HUDEP-2 (cell line): ENCODE measurements at regions not wholly inside any gene's neighbourhood (a gene's known extent, or its start where the extent isn't known, plus 50 kb on each side); places are given as distances from the start of the nearest gene placed in this dataset.
"Not testable (repeated sequence)": the region's sequence is repeated elsewhere in the genome, so short reads cannot be mapped to it uniquely, and the experiment has no call there.

Experiments used
- DNase-seq, 76 experiments: peaks; one replicate each; lab custom pipeline; 2025; ENCODE audit not compliant: unreplicated experiment in 76 of 76; lab: John Stamatoyannopoulos, UW

DNA sequence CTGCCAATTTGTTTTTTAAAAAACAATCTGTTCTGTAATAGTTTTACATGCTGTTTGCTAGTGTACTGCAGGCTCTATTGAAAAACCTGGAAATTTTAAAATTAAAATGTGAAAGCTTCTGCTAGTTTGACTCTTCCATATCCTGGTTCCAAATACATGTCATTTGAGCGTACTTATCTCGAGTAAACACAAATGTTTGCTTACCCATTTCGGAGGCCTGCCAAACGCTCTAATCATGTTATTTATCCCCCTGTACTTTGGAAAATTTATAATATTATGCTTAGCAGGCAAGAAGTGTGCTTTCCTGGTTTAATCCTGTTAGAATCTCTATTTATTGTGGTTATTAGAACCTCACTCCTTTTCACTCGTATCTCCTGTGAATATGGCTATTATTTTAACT, 476.8 kb upstream of the CYLC2 start:
- no peak for DNase-seq

DNA sequence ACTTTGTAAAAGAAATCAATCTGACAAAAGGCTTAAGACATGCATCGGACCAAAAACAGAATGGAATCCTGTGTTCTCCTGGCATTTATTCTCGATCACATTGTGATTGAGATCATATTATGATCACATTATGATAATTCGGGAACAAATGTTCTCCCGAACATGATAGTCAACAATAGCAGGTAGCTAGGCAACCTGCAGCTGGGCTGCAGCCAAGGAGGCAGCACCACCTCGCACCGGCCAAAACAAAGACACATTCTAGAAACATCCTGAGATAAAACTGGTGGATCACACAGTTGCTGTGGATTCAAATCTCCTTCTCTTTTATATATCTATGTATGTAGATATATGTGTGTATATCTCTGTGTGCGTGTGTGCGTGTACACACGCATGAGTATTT, 480.6 kb upstream of the CYLC2 start:
- DNase-seq, result no peak

DNA sequence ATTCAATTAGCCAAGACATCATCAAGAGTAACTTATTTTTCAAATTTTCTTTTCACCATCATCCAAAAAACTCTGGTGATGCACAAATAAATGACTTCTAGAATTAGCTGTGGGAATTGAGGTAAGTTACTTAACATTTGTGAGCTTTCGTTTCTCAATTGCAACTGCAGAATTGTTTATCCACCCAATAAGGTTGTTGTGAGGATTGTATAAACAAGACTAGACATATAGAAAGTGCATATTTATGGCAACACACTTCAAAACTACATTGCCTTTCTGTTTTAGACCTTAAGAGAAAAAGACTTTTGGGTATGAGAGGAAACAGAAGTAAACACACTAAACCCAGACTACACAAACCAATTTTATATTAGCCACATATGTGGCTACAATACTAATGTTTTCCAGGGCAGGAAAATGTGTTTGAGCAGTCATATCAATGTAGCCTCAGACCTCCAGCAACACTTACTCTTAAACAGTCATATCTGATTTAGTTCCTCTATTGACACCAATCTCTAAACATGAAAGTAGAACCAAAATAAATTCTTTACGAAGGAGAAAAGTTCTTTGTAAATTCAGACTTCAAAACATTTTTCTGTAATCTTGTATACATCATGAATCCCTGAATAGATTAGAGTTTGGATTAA, 488.0 kb upstream of the CYLC2 start:
- DNase-seq, result no peak

DNA sequence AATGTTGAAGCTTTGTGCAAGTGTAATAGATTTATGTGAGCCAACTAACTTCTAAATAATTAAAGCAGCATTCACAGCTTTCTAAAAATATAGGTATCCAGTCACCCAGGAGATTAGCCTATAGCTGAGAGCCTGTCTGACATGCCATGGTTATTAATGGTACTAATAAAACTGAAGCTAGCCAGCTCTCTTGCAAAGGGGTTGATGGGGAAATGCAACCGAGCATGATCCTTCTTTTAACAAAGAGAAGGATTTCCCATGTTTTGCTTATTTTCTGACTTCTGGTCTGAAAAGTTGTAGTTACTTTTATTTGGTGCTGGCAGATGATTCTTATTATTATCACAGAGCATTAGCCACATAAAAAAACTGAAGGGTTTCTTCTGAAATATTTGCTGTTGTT, 488.7 kb upstream of the CYLC2 start:
- no peak for DNase-seq

DNA sequence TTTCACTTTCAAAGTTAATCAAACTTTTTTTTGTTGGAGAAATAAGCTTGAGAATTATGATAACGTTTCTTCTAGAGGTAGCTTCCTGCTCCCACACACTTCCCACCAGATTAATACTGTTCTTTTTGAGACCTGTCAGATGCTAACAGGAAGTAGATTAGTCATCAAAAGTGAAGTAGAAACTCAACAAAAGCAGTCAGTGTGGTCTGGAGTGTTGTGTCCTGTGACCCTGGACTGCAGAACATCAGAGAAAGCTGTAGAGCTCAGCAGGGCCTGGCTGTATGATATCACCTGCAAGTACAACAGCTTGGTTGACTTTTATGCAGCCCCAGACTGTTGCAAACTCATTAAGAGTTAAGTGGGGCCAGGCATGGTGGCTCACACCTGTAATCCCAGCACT, 495.7 kb upstream of the CYLC2 start:
- DNase-seq, result no peak

DNA sequence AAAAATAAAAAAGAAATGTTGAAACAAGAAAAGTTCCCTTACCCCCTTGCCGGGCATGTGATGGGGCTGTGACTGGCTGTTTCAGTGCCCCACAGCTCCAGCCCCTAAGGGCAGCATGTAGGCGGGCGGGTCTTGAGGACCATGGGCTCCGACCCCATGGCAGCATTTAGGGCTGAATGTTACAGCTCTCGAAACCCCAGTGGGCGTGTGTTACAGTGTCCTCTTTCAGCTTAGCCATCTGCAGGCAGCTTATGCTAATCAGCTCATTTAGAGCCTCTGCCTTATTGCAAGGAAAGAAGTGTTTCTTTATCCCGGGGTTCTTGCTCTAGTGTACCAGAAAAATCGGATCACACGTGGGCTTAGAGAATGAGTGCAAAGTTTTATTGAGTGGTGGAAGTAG, 497.4 kb upstream of the CYLC2 start:
- DNase-seq, result no peak

DNA sequence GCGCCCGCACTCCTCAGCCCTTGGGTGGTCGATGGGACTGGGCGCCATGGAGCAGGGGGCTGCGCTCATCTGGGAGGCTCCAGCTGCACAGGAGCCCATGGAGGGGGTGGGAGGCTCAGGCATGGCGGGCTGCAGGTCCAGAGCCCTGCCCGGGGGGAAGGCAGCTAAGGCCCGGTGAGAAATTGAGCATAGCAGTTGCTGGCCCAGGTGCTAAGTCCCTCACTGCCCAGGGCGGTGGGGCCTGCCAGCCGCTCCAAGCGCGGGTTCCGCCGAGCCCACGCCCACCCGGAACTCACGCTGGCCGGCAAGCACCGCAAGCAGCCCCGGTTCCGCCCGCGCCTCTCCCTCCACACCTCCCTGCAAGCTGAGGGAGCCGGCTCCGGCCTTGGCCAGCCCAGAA, 508.2 kb upstream of the CYLC2 start:
- DNase-seq, result not testable (repeated sequence)

DNA sequence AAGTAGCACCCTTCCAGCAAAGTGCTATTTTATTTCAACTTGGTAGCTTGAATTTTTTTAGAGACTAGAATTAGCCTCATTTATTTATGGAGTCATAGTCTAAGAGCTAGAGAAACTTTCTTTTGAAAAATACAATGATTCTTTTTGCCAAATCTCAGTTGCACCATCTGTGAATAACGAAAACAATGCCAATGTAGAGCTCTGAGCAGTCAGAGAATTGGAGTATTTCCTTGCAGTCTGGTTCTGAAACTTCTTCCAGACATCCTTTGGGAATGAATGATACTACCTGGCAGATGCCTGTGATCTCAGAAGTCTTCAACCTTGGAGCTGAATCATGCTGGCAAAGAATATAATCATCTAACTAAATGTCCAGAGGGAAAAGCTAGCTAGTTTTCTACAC, 511.5 kb upstream of the CYLC2 start:
- no peak for DNase-seq

DNA sequence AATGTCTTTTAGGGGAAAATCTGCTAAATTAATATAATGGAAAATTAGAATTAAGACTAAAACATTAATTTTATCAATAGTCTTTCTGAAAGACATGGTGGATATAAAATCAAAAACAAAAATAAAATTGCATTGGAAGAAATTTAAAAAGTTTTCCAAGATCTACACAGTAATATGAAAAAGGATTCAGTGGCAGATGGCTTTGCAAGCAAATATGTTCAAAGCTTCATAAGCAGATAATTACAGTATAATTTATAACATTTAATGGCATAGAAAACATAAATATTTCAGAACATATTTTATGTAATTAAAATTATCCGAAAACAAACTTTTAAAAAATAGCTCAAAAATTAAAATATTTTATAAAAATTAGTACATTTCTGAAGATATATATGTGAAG, 512.4 kb upstream of the CYLC2 start:
- DNase-seq, result no peak

DNA sequence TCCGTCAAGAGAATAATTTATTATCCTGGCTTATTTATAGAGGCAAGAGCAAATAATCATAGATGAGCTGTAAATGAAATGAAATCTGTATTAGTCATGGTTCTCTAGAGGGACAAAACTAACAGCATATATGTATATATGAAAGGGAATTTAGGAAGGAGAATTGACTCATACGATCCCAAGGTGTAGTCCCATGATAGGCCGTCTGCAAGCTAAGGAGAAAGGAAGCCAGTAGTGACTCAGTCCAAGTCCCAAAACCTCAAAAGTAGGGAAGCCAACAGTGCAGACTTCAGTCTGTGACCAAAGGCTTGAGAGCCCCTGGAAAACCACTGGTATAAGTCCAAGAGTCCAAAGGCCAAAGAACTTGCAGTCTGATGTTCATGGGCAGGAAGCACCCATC, 515.9 kb upstream of the CYLC2 start:
- DNase-seq, result no peak

DNA sequence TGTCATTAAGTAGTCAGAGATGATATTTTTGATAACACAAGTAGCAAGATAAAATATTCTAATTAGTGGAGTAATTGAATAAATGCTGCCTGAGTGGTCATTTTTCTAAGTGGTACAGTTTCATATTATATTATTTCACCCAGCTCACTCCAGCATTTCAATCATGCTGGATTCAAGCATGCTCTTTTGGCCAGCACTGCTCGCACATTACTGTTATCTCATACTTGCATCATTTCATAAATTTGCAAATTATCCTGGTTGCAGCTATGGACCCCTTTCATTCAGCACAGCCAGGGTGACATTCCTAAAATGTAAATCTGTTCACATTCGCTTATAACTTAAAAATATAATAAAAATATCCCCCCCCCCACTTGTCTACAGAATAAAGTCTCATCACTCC, 520.8 kb upstream of the CYLC2 start:
- DNase-seq, result no peak

DNA sequence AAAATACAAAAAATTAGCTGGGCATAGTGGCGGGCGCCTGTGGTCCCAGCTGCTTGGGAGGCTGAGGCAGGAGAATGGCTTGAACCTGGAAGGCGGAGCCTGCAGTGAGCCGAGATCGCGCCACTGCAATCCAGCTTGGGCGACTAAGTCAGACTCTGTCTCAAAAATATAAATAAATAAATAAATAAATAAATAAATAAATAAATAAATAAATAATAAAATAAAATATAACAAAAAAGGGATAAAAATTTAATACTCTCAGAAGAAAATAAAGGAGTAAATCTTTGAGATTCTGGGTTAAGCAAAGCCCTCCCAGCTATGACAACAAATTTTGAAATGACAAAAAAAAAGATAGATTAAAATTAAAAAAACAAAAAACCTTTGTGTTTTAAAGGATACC, 525.7 kb upstream of the CYLC2 start:
- not testable (repeated sequence) for DNase-seq

DNA sequence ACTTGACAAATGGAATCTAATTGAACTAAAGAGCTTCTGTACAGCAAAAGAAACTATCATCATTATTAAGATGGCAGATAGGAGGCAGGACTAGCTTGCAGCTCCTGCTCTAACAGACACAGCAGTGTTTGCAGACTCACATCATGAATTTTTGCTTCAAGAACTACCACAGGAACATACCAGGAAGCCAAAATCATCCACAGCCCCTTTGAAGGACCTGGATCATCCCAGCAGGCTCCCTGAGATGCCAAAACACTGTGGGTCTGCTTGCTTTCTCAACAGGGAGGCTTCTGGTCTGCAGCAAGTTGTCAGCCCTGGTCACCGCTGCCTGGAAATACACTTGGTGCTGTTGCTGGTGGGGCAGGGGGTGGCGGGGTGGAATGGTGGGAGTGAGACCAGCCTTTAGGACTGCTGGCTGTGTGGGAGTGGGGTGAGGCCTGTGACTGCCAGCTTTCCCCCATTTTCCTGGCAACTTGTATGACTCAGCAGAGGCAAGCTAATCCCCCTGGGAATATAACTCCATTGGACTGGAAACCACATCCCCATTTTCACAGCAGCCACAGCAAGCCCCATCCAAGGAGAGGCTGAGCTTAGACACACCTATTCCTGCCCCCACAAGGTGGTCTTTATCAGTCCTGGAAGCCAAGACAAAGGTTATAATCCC, 533.8 kb upstream of the CYLC2 start:
- no peak for DNase-seq

DNA sequence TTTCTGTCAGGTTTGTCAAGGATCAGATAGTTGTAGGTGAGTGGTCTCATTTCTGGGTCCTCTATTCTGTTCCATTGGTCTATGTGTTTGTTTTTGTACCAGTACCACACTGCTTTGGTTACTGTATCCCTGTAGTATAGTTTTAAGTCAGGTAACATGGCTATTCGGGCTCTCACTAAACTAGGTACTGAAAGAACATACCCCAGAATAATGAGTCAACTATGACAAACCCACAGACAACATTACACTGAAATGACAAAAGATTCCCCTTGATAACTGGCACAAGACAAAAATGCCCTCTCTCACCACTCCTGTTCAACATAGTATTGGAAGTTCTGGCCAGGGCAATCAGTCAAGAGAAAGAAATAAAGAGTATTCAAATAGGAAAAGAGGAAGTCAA, 535.3 kb upstream of the CYLC2 start:
- DNase-seq, result no peak

DNA sequence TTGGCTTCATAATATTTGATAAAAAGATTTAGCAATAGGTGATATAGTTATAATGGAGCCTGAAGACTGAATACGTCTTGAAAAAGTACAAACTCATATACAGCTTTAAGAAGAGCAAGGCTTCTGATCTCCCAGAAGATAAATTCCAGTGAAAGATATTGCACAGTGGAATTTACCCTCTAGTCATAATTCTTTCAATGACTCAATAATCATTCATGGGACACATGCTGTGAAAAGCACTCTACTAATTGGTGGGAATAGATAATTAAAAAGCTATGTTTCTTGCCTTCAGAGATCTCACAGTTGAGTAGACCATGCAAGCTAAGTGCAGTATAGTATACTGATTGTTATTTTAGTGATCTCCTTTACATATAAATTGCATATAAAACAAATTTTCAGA, 538.6 kb upstream of the CYLC2 start:
- DNase-seq, result no peak

DNA sequence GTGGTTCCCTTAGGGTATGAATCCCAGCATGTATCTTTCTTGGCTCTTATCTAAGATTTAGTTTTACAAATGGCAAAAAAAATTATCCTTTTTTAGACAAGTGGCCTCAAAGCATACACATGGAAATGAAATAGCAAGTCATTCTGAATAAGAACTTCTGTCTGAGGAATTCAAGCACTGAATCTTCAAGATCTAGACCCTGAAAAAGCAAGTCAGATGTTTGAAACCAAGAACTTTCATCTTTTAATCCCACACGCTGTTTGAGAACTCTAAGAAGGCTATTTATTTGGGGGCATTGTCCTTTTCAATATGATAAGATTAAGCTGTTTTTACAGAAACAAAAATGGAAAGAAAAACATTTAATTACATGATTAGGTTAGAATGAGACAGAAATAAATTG, 549.2 kb upstream of the CYLC2 start:
- DNase-seq, result no peak

DNA sequence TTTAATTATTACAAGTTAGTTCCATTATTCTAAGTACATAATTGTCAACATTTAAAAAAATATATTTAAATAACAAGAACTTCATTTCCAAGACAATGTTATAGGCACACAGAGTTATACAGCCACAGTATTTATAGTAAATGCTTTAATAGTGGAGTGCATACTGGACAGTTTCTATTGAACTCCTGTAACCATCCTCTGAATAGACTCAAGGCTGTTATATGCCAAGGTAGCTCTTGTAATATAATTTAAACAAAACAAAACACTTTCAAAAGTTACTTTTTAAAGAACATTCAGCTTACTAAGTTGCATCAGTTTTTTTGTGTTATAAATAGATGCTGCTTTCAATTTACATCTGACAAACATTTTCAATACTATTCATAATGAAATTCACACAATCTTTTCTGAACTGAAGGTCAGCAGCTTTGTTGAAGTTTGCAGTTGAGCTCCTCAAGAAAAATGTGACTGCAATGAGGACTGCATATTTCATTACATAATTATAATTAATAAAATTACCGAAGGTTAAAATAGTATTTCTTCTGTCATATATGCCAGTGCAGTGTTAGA, 549.9 kb upstream of the CYLC2 start:
- DNase-seq, result no peak

DNA sequence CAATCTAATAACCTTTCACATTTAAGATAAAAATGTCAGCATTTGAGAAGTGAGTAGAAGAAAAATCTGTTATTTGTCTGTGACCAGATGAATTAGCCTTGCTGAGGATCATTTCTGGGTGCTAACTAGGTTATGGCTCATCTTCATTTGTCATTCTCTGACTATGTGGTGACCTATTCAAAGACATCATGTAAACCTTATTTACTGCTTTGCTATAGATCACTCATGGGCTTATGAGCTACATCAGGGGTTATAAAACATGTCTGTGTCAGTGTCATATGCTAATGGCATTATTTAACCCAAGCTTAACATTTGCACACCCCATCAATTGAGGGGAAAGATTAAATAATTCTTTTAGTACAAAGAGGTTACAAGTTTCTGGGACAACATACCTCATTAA, 555.5 kb upstream of the CYLC2 start:
- no peak for DNase-seq

DNA sequence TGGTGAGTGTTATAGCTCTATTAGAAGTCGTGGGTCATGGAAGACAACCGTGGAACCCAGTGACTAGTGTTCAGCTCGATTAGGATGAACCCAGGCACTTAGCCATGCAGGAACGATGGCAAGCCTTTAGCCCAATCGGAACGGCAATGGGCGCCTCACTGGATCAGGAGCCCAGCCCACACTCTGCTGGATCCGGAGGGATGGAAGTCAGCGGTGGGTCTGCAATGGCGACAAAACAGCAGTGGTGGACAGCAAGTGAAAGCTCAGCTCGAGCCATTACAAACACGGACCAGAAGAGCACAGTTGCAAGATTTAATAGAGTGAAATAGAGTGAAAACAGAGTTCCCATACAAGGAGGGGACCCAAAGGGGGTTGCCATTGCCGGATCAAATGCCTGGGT, 558.5 kb upstream of the CYLC2 start:
- DNase-seq, result not testable (repeated sequence)

DNA sequence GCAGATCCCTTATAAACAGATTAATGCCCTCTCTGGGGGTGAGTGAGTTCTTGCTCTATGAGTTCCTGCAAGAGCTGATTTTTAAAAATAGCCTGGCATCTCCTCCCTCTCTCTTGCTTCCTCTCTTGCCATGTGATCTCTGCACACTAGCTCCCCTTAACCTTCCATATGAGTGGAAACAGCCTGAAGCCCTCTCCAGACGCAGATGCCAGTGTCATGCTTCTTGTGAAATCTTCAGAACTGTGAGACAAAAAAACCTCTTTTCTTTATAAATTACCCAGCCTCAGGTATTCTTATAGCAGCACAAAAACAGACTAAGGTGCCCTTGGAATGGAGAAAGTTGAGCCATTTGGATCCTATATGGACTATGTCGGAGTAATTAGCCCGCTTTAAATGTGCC, 559.7 kb upstream of the CYLC2 start:
- DNase-seq, result no peak

DNA sequence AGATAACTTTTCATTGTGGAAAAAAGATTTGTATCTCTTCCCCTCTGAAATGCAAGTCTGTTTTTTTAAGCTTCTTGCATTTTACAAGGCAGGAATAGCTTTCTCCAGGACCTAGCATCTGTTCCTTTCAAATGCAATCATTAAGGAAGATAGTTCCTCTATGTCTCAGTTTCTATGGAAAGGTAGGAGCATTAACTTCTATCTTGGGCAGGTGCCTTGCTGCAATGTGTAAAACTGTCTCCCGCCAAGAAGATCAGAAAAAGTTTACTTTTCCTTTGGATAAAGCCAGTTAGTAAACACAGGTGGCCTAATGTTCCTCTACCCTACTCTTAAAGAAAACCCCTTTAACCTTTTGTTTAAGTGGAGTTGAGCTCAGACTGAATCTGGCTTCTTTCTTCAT, 560.6 kb upstream of the CYLC2 start:
- DNase-seq, result no peak

DNA sequence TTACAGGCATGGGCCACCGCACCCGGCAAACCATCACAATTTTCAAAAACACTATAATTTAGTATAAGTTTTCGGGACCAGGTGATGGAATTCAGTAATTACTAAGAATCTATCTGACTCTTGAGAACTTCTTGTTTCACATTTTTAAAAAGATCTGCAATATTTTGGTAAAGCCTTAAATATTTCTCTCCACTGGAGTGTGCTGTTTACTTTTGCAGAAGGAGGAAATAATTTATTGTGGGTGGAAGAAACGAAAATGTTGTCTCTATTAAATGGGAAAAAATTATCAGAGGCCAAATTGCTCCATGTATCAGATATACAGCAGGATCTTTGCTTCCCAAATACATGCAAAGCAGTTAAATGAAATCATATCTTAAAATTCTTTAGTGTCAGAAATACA, 566.8 kb upstream of the CYLC2 start:
- DNase-seq, result no peak

DNA sequence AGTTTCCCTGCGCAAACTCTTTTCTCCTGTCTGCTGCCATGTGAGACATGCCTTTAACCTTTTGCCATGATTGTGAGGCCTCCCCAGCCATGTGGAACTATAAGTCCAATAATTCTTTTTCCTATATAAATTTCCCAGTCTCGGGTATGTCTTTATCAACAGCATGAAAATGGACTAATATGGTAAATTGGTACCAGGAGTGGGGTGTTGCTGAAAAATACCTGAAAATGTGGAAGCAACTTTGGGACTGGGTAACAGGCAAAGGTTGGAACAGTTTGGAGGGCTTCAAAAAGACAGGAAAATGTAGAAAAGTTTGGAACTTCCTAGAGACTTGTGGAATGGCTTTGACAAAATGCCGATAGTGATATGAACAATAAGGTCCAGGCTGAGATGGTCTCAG, 578.9 kb upstream of the CYLC2 start:
- DNase-seq, result not testable (repeated sequence)
